GM12865 (cell line): ENCODE measurements at regions not wholly inside any gene's neighbourhood (a gene's known extent, or its start where the extent isn't known, plus 50 kb on each side); places are given as distances from the start of the nearest gene placed in this dataset.

ENCODE experiments used
- DNase-seq: peaks from one replicate; pipeline ENCODE4 v3.0.0; 2010; ENCODE audit warnings: low read depth
- H3K4me3 ChIP-seq: 2 replicates; pipeline ENCODE4 v1.5.1; 2011; ENCODE audit warnings: mild to moderate bottlenecking, low read depth, low read length, control low read depth
- TF ChIP-seq, protein P1 (sequence below): IDR thresholded peaks from 2 replicates; pipeline ENCODE4 v1.5.1; 2011; ENCODE audit warnings: low read length, control low read depth, low read depth, inconsistent platforms; ENCODE audit not compliant: insufficient read depth; ENCODE audit errors: missing control alignments

DNA sequence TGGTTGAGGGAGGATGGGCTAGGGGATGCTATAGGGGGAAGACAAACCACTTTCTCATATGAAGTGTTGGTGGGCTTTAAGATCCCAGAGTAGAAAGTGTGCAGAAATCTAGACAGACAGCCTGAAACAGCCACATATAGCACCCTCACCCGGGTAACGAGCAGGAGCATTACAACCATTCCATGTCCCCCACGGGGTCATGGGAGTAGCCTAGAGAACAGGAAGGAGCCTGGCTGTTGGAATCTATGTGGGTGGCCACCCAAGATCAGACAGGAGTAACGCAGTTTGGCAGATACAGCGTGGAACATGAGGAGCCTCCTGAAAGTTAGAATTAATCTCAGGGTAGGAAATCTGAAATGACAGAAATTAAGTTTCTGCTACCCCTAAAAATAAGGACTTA, 146.1 kb upstream of the RAI14 start:
- DNase-seq: no peak
- no peak overlapping the region for H3K4me3 ChIP-seq
- TF ChIP-seq, protein P1, sequence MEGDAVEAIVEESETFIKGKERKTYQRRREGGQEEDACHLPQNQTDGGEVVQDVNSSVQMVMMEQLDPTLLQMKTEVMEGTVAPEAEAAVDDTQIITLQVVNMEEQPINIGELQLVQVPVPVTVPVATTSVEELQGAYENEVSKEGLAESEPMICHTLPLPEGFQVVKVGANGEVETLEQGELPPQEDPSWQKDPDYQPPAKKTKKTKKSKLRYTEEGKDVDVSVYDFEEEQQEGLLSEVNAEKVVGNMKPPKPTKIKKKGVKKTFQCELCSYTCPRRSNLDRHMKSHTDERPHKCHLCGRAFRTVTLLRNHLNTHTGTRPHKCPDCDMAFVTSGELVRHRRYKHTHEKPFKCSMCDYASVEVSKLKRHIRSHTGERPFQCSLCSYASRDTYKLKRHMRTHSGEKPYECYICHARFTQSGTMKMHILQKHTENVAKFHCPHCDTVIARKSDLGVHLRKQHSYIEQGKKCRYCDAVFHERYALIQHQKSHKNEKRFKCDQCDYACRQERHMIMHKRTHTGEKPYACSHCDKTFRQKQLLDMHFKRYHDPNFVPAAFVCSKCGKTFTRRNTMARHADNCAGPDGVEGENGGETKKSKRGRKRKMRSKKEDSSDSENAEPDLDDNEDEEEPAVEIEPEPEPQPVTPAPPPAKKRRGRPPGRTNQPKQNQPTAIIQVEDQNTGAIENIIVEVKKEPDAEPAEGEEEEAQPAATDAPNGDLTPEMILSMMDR: no peak

DNA sequence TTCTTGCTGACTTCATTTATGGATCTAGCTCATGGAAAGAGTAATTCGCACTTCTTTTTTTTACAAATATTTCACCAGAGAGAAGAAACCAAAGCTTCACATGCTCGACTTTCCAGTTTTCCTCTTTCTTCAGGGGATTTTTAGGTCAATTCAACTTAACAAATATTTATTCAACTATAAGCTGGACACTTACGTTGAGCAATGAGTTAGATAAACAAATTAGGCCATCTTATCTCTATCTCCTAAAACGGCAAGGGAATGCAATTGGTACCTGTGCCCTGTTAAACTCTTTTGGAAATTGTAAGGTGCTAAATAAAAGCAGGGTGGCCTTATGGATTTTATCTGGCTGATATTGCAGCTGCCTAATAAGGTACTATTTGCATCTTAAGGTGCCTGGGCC, 145.1 kb upstream of the RAI14 start:
- TF ChIP-seq, protein P1: no peak
- H3K4me3 ChIP-seq: no peak overlapping the region
- no peak for DNase-seq

DNA sequence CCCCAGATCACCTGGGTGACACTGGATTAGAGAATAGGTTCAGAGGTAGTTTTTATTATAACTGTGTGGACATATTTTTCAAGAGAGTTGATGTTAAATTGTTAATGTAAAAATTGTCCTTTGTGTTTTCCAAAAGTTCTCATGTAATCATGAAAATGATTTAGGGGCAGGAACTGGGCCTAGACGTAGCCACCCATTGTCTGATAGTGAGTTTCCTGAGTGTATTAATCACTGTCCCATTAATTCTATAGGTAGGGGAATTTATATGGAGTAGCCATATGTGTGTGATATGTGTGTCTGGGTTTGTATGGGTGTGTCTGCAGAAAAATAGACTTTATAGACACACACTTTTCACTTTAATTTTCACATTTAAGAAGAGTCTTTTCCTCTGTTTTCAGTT, 144.6 kb upstream of the RAI14 start:
- TF ChIP-seq, protein P1: no peak
- no peak for DNase-seq
- H3K4me3 ChIP-seq: no peak overlapping the region

DNA sequence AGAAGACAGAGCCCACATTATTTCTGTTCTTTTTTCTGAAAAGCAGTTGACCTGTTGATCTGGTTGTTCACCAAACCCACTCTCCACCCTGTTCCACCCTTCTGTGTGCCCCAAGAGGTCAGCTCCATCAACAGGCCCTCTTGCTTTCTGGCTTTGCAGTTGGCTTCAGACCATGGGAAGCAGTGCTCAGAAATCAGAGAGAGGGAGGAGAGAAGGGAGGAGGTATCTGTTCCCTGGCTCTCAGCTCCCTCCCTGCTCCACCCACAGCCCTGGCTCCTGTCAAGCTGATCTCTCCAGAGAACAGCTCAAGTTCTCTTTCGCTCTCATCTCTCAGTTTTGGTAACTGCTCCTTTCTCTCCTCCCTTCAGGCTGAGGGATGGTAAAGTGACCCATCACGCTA, 144.2 kb upstream of the RAI14 start:
- no peak overlapping the region for H3K4me3 ChIP-seq
- no peak for DNase-seq
- TF ChIP-seq, protein P1: no peak

DNA sequence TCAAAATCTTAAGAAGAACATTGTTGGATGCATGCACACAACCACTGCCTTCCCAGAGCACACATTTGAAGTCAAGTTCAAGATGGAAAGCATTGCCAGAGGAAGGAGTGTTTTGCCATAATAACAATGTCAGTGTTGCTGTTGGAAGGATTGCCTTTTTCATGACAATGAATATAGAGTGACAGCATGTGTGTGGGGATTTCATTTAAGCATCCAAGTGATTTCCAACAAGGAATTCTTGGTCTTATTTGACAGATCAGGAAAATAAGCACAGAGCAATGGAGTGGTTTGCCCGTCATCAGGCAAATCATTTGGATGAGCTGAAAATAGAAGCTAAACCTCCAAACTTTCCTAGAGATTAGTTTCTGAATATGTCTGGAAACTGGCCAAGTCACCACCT, 140.0 kb upstream of the RAI14 start:
- TF ChIP-seq, protein P1: no peak
- no peak for DNase-seq
- H3K4me3 ChIP-seq: no peak overlapping the region

DNA sequence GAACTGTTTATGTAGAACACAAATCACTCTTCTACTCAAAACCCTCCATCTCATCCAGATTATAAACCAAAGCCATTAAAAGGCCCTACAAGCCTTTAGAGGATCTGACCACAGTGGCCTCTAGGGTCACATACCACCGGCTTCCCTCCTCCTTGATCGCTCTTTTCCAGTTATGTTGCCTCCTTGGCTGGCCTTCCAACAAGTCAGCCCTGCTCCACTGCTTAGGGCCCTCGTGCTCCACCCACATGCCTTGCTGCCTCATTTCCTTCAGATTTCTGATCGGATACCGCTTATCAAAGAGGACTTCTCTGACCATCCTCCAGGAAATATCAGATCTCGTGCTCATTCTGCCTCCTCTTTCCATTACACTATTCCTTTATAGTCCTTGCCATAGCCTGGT, 139.4 kb upstream of the RAI14 start:
- TF ChIP-seq, protein P1: no peak
- no peak overlapping the region for H3K4me3 ChIP-seq
- no peak for DNase-seq

DNA sequence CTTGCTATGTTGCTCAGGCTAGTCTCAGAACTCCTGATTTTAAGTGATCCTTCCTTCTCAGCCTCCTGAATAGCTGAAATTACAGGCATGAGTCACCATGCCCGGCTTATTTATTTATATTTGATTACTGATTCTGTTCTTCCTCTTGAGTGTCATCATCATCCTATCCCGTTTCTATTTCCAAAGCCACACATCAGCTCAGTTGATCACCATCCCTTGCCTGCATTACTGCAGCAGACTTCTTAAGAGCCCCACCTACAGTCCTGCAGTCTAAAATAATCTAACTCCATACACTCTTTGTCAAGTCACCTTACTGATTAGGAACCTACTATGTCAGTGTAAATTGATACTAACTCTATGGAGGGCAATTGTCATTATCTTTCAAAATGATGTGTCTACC, 138.9 kb upstream of the RAI14 start:
- no peak overlapping the region for H3K4me3 ChIP-seq
- DNase-seq: no peak
- TF ChIP-seq, protein P1: no peak
